OCI-LY1 (cell line): ENCODE measurements at regions not wholly inside any gene's neighbourhood (a gene's known extent, or its start where the extent isn't known, plus 50 kb on each side); places are given as distances from the start of the nearest gene placed in this dataset.

Source experiments
- EZH2 ChIP-seq: fragments of 200-600 bp; sonication (generic), shearing (Covaris generic); IDR thresholded peaks from 2 replicates; pipeline ENCODE4 v1.8.0; 2017; ENCODE audit warnings: borderline replicate concordance, mixed run types, mild to moderate bottlenecking, antibody characterized with exemption, low read length, moderate library complexity, mixed read lengths
- TF ChIP-seq, protein P1 (sequence below): fragments of 200-600 bp; sonication (generic), shearing (Covaris generic); IDR thresholded peaks from 2 replicates; pipeline ENCODE4 v1.5.1; 2017; ENCODE audit warnings: mild to moderate bottlenecking, antibody characterized with exemption, low read length, moderate library complexity, mixed read lengths

DNA sequence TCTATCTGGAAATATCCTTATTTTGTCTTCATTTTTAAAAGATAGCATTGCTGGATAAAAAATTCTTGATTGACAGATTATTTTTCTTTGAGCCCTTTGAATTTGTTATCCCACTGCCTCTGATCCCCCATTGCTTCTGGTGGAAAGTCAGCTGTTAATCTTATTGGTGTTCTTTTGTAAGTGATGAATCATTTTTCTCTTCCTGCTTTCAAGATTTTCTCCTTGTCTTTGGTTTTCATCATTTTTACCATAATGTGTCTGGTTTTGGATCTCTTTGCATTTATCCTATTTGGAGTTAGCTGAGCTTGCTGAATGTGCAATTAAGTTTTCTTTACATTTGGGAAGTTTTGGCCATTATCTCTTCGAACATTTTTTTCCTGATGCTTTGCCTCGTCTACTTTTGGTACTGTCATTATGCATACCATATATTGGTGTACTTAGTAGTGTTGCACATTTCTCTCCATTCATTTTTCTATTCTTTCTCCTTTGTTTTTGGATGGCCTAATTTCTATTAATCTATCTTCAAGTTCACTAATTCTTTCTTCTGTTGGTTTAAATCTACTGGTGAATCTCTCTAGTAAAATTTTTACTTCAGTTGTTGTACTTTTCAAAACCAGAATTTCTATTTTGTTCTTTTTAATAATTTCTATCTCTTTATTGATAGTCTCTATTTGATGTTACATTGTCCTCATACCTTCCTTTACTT lies 440.0 kb upstream of the PROK2 start:
- TF ChIP-seq, protein P1, sequence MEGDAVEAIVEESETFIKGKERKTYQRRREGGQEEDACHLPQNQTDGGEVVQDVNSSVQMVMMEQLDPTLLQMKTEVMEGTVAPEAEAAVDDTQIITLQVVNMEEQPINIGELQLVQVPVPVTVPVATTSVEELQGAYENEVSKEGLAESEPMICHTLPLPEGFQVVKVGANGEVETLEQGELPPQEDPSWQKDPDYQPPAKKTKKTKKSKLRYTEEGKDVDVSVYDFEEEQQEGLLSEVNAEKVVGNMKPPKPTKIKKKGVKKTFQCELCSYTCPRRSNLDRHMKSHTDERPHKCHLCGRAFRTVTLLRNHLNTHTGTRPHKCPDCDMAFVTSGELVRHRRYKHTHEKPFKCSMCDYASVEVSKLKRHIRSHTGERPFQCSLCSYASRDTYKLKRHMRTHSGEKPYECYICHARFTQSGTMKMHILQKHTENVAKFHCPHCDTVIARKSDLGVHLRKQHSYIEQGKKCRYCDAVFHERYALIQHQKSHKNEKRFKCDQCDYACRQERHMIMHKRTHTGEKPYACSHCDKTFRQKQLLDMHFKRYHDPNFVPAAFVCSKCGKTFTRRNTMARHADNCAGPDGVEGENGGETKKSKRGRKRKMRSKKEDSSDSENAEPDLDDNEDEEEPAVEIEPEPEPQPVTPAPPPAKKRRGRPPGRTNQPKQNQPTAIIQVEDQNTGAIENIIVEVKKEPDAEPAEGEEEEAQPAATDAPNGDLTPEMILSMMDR = no peak
- TF ChIP-seq EZH2 = no peak
